OCI-LY7 (cell line): ENCODE measurements at regions not wholly inside any gene's neighbourhood (a gene's known extent, or its start where the extent isn't known, plus 50 kb on each side); places are given as distances from the start of the nearest gene placed in this dataset.

Experiments used
- BruUV-seq: library from RNA; stranded (reverse); fragments of 400-500 nt; replicated peaks from 2 replicates; lab custom pipeline; 2021; lab: Mats Ljungman, UMichigan
- CTCF ChIA-PET: fragments of 300-600 bp; sonication (Branson Sonifier 250); formaldehyde crosslinking; loops from one replicate; lab custom pipeline; 2022; ENCODE audit warnings: antibody characterized with exemption; ENCODE audit not compliant: unreplicated experiment; lab: Charles Lee
- POLR2A ChIA-PET: fragments of 300-600 bp; sonication (Branson Sonifier 250); formaldehyde crosslinking; loops from one replicate; lab custom pipeline; 2022; ENCODE audit warnings: antibody characterized with exemption; lab: Charles Lee
- DNase-seq: peaks from one replicate; pipeline ENCODE4 v3.0.0-alpha.2; 2015; ENCODE audit warnings: low spot score
- H2AFZ ChIP-seq: fragments of 200-600 bp; sonication (generic), shearing (Covaris generic); 2 replicates; pipeline ENCODE4 v1.6.1; 2014; ENCODE audit warnings: mild to moderate bottlenecking, antibody characterized with exemption, low read length, moderate library complexity
- H3K27ac ChIP-seq: fragments of 200-600 bp; sonication (generic); 2 replicates; pipeline ENCODE4 v1.5.1; 2014; ENCODE audit warnings: mixed run types, low read depth, mild to moderate bottlenecking, moderate library complexity, low read length, inconsistent platforms; ENCODE audit not compliant: poor library complexity, severe bottlenecking
- H3K36me3 ChIP-seq: fragments of 200-600 bp; sonication (generic); 2 replicates; pipeline ENCODE4 v1.6.1; 2014; ENCODE audit warnings: mild to moderate bottlenecking, antibody characterized with exemption, low read length, moderate library complexity, mixed read lengths; ENCODE audit not compliant: insufficient read depth
- H3K4me1 ChIP-seq: fragments of 200-600 bp; sonication (generic); 2 replicates; pipeline ENCODE4 v1.5.1; 2014; ENCODE audit warnings: mild to moderate bottlenecking, low read length; ENCODE audit not compliant: insufficient read depth, poor library complexity, severe bottlenecking
- H3K4me2 ChIP-seq: fragments of 200-600 bp; sonication (generic); 2 replicates; pipeline ENCODE4 v1.6.1; 2014; ENCODE audit warnings: mild to moderate bottlenecking, low read length
- H3K4me3 ChIP-seq: fragments of 200-600 bp; sonication (generic); 2 replicates; pipeline ENCODE4 v1.5.1; 2014; ENCODE audit warnings: mild to moderate bottlenecking, low read depth, low read length; ENCODE audit not compliant: poor library complexity, severe bottlenecking
- H3K79me2 ChIP-seq: fragments of 200-600 bp; sonication (generic); 2 replicates; pipeline ENCODE4 v1.6.1; 2016; ENCODE audit warnings: low read depth, mild to moderate bottlenecking, low read length, moderate library complexity, mixed read lengths; ENCODE audit not compliant: insufficient read depth
- H3K9me2 ChIP-seq: fragments of 200-600 bp; sonication (generic); 2 replicates; pipeline ENCODE4 v1.6.1; 2016; ENCODE audit warnings: mild to moderate bottlenecking, low read length, mixed read lengths; ENCODE audit not compliant: insufficient read depth
- H3K9me3 ChIP-seq: fragments of 200-600 bp; sonication (generic); 2 replicates; pipeline ENCODE4 v1.6.1; 2014; ENCODE audit warnings: mild to moderate bottlenecking, mixed run types, low read length, mixed read lengths
- H4K20me1 ChIP-seq: fragments of 200-600 bp; sonication (generic); 2 replicates; pipeline ENCODE4 v1.6.1; 2014; ENCODE audit warnings: mild to moderate bottlenecking, antibody characterized with exemption, low read length, moderate library complexity, mixed read lengths; ENCODE audit not compliant: insufficient read depth
- EZH2phosphoT487 ChIP-seq: fragments of 200-600 bp; sonication (generic); IDR thresholded peaks from 2 replicates; pipeline ENCODE4 v1.6.1; 2018; ENCODE audit warnings: low read depth, borderline replicate concordance, mild to moderate bottlenecking, mixed run types, antibody characterized with exemption, low read length, moderate library complexity, mixed read lengths
- intact Hi-C: fragments of 100-400 bp; cut with micrococcal nuclease; formaldehyde crosslinking; loops from one replicate; pipeline ENCODE4 v1.10.0; 2022; ENCODE audit not compliant: unreplicated experiment
- TF ChIP-seq, protein P1 (sequence below): fragments of 200-600 bp; sonication (generic); conservative IDR thresholded peaks from 2 replicates; pipeline ENCODE4 v1.5.1; 2014; ENCODE audit warnings: mild to moderate bottlenecking, antibody characterized with exemption, low read length, moderate library complexity, mixed read lengths

DNA sequence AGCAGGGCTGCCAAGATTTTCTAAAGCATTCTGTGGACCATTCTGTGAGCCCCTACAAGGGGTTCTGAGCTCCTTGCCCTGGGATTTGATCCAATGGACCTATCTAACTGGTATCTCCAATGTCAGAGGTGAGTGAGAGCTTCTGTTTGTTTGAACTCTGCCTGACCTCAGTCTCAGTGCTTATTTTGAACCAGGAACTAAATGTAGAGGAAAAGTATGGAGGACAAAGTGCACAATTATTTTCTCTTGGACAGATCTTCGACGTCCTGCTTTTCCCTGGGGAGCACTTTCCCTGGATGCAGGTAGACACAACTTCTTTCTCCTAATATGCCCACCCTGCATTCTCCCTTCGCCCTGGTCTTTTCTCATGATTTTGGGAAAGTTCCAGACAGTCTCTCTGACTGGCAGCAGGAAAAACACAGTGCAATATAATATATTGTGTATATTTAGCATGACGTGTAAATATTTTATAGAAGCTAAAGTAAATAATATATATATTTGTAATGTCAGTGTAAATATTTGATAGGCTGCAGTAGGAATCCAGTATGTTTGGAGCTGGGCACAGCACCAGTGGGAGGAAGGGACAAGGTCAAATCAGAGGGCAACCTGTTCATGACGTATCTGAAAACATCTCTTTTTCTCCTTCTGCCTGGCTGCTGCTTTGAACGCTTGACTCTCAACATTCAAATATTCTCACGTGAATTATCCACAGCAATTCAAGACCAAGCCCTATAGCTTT, 184.0 kb upstream of the LYZL1 start:
- H3K27ac ChIP-seq, result no peak overlapping the region
- H3K79me2 ChIP-seq, result no peaks in the 10 kb centered on the region
- H3K4me3 ChIP-seq, result no peak overlapping the region
- POLR2A ChIA-PET, result no interaction called here
- no peak overlapping the region for H3K4me2 ChIP-seq
- no TSS peak for BruUV-seq
- H3K36me3 ChIP-seq, result no peaks in the 10 kb centered on the region
- H2AFZ ChIP-seq, result no peak overlapping the region
- no peaks in the 10 kb centered on the region for H4K20me1 ChIP-seq
- CTCF ChIA-PET, result no interaction called here
- H3K9me3 ChIP-seq, result no peaks in the 10 kb centered on the region
- intact Hi-C loops, result no loop called here
- DNase-seq, result no peak
- H3K4me1 ChIP-seq, result no peaks in the 10 kb centered on the region
- TF ChIP-seq EZH2phosphoT487, result no peak
- TF ChIP-seq, protein P1, sequence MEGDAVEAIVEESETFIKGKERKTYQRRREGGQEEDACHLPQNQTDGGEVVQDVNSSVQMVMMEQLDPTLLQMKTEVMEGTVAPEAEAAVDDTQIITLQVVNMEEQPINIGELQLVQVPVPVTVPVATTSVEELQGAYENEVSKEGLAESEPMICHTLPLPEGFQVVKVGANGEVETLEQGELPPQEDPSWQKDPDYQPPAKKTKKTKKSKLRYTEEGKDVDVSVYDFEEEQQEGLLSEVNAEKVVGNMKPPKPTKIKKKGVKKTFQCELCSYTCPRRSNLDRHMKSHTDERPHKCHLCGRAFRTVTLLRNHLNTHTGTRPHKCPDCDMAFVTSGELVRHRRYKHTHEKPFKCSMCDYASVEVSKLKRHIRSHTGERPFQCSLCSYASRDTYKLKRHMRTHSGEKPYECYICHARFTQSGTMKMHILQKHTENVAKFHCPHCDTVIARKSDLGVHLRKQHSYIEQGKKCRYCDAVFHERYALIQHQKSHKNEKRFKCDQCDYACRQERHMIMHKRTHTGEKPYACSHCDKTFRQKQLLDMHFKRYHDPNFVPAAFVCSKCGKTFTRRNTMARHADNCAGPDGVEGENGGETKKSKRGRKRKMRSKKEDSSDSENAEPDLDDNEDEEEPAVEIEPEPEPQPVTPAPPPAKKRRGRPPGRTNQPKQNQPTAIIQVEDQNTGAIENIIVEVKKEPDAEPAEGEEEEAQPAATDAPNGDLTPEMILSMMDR, result no peak
- no peaks in the 10 kb centered on the region for H3K9me2 ChIP-seq

DNA sequence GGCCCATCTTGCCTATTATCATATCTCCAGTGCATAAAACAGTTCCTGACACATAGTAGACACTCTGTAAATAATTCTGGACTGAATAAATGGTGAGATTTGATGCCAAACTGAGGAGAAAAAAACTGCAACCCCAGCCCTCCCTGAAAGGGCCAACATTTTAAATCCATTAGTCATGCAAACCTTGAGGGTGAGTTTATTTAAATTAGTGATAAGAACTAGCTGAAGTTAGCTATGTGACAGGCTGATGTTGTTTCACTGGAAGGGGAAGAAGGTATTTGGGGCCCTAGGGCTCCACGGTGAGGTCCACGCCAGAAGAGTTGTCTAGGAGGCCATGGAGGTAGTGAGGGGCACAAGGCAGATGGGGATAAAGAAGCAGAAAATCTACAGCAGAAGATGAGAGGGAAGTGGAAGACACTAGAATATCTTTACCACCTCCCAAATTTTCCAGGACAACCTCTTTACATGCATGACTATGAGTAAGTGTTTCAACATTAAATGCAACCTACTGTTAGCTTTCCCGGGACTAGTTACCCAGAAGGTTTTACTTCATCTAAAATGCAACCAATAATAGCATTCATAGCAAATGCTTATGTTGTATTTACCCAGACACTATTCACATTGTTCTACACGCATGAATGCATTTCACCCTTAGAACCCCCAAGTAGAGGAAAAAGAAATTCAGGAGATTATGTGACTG, 183.2 kb upstream of the LYZL1 start:
- Histone ChIP-seq H3K9me3 (no peaks in the 10 kb centered on the region), H3K4me3 (no peak overlapping the region), H3K4me1 (no peaks in the 10 kb centered on the region), H3K9me2 (no peaks in the 10 kb centered on the region), H3K4me2 (no peak overlapping the region), H2AFZ (no peak overlapping the region), H3K79me2 (no peaks in the 10 kb centered on the region), H3K36me3 (no peaks in the 10 kb centered on the region), H4K20me1 (no peaks in the 10 kb centered on the region), H3K27ac (no peak overlapping the region)
- BruUV-seq, result no TSS peak
- ChIA-PET CTCF (interaction anchor here (0.6 kb wide), 1 partner anchor 79 kb away, joined by 3 read pairs; no protein-coding TSS in a partner anchor), POLR2A (no interaction called here)
- intact Hi-C loops, result no loop called here
- TF ChIP-seq, protein P1, result no peak
- TF ChIP-seq EZH2phosphoT487, result no peak
- DNase-seq, result no peak

DNA sequence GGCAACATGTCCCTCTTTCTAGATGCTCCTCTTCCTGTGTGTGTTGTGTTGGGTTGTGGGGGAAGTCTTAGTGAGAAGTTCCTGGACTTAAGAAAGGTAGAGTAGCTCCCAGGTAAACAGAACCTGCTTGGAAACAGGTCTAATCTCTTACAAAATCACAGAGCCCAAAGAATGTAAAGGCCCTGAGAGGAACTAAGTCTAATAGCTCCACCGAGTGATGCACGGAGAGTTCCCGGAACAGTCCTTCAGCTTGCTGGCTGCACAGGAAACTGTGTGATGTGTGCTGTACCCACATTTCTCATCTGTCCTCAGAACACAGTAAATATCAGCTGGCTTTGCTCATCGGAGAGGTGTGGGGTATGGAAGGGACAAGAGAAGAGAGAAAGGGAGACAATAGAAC, 182.6 kb upstream of the LYZL1 start:
- POLR2A ChIA-PET, result no interaction called here
- Histone ChIP-seq H3K9me3 (no peaks in the 10 kb centered on the region), H4K20me1 (no peaks in the 10 kb centered on the region), H3K36me3 (no peaks in the 10 kb centered on the region), H3K79me2 (no peaks in the 10 kb centered on the region), H2AFZ (no peak overlapping the region), H3K9me2 (no peaks in the 10 kb centered on the region), H3K27ac (no peak overlapping the region), H3K4me3 (no peak overlapping the region), H3K4me2 (no peak overlapping the region), H3K4me1 (no peaks in the 10 kb centered on the region)
- DNase-seq, result no peak
- CTCF ChIA-PET, result interaction anchor here (0.6 kb wide), 1 partner anchor 79 kb away, joined by 3 read pairs; no protein-coding TSS in a partner anchor
- intact Hi-C loops, result no loop called here
- BruUV-seq, result no TSS peak
- TF ChIP-seq EZH2phosphoT487, result no peak
- TF ChIP-seq, protein P1, result no peak
